Spleen (tissue), 11 donors: ENCODE measurements at regions not wholly inside any gene's neighbourhood (a gene's known extent, or its start where the extent isn't known, plus 50 kb on each side); places are given as distances from the start of the nearest gene placed in this dataset.

ENCODE experiments used
- DNase-seq: peaks from one replicate; pipeline ENCODE4 v3.0.0-alpha.2; 2020
- H3K27ac ChIP-seq, 8 donors: fragments of 200-600 bp; sonication (generic) in 7 of 8; 1 replicate in 4 of 8; 2 replicates in 4 of 8; pipeline versions ENCODE4 v1.5.0 to v1.8.0; 2016 to 2021; ENCODE audit warnings: inconsistent platforms in 4 of 8, mild to moderate bottlenecking in 4 of 8, moderate library complexity in 1 of 8
- H3K27me3 ChIP-seq, 7 donors: fragments of 200-600 bp; sonication (generic) in 6 of 7; replicated peaks in 1 of 7; 1 replicate in 4 of 7; 2 replicates in 3 of 7; pipeline versions ENCODE4 v1.5.0 to v1.8.0; 2016 to 2021; ENCODE audit warnings: inconsistent platforms in 3 of 7, mild to moderate bottlenecking in 1 of 7
- H3K36me3 ChIP-seq, 6 donors: fragments of 200-600 bp; sonication (generic) in 5 of 6; 1 replicate in 4 of 6; 2 replicates in 2 of 6; pipeline versions ENCODE4 v1.5.0 to v1.8.0; 2016 to 2021; ENCODE audit warnings: inconsistent platforms in 2 of 6
- H3K4me1 ChIP-seq, 6 donors: fragments of 200-600 bp; sonication (generic) in 5 of 6; 1 replicate in 3 of 6; 2 replicates in 3 of 6; pipeline versions ENCODE4 v1.5.0 to v1.8.0; 2016 to 2021; ENCODE audit warnings: inconsistent platforms in 3 of 6
- H3K4me3 ChIP-seq, 8 donors: fragments of 200-600 bp; sonication (generic) in 7 of 8; 1 replicate in 4 of 8; 2 replicates in 4 of 8; pipeline versions ENCODE4 v1.5.0 to v1.8.0; 2016 to 2021; ENCODE audit warnings: inconsistent platforms in 4 of 8, mild to moderate bottlenecking in 4 of 8, moderate library complexity in 2 of 8
- H3K9me3 ChIP-seq, 8 donors: fragments of 200-600 bp; sonication (generic) in 7 of 8; 1 replicate in 4 of 8; 2 replicates in 4 of 8; pipeline versions ENCODE4 v1.5.0 to v1.8.0; 2016 to 2021; ENCODE audit warnings: inconsistent platforms in 4 of 8
- POLR2A ChIP-seq, 3 donors: fragments of 450-650 bp; IDR thresholded peaks; one replicate each; pipeline ENCODE4 v1.5.1; 2017; ENCODE audit warnings: antibody characterized with exemption in 3 of 3, mild to moderate bottlenecking in 1 of 3
- POLR2AphosphoS5 ChIP-seq, 3 donors: sonication (generic); formaldehyde crosslinking; IDR thresholded peaks; one replicate each; pipeline ENCODE4 v1.5.1; 2017; ENCODE audit warnings: antibody characterized with exemption in 3 of 3
- WGBS, 5 donors: extraction: QIAGEN DNeasy Blood & Tissue Kit in 3 of 5; methylation state at CpG; one replicate each; pipeline versions ENCODE4 v1.1.5 to v1.1.7; 2013 to 2018; 5-methylcytosine and 5-hydroxymethylcytosine counted together
- intact Hi-C: fragments of 100-400 bp; cut with DNase I; formaldehyde crosslinking; loops from one replicate; pipeline ENCODE4 v1.15.0; 2023; ENCODE audit warnings: low total_unique reads
- TF ChIP-seq, protein P1 (sequence below), 11 experiments: fragments of 200-600 bp in 7 of 11; fragments of 450-650 bp in 4 of 11; sonication (generic) in 4 of 11; IDR thresholded peaks in 8 of 11; conservative IDR thresholded peaks in 3 of 11; 1 replicate in 7 of 11; 2 replicates in 4 of 11; pipeline versions ENCODE4 v1.4.0 to v1.8.0; 2016 to 2021; ENCODE audit warnings: antibody characterized with exemption in 11 of 11, inconsistent platforms in 4 of 11, mild to moderate bottlenecking in 1 of 11
- donor health status: healthy with polysubstance abuse.
- donor health status: DM: no; HTN: no; CAD: no; lungs with moderate emphysema.
- donor health status: DM: no; HTN: no; CAD: no.
- donor health status: Bipolar disorder and iron deficiency.
- donor health status: healthy.
- donor health status: DM: no; HTN: no; CAD: no.
- donor health status: DM: yes; HTN: yes; CAD: no.

DNA sequence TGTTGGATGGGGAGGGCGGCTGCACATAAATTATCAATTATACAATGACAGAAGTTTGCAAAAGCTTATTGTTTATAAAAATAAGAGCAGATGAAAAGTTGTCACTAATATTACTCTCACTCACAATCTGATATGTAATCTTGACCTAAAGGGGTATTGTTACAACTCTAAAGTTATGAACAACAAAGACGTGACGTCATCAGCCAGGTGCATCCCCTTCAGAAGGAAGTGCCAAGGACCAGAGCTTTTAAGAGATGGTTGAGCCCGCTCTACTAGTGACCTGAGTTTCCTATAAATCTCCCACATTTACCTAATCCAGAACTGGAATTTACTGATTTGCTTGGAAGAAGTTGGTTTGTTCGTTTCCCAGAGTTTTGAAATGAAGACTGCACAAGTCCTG, 247.7 kb upstream of the MGMT start:
- WGBS, 5 donors = 57 to 69% (median 63%) methylated on average over 5 of the region's 5 CpGs
- H3K27me3 ChIP-seq = no peaks in the 10 kb centered on the region
- H3K27ac ChIP-seq = no peak overlapping the region
- DNase-seq = no peak
- H3K9me3 ChIP-seq = peaks cover 0 to 10% (median 0%) of the 10 kb centered on the region in 8 donors
- H3K36me3 ChIP-seq = no peaks in the 10 kb centered on the region
- intact Hi-C loops = no loop called here
- H3K4me3 ChIP-seq = no peak overlapping the region
- H3K4me1 ChIP-seq = no peaks in the 10 kb centered on the region
- no peak for TF ChIP-seq POLR2AphosphoS5 (IDR thresholded peaks at IDR 0.05)
- TF ChIP-seq POLR2A (IDR thresholded peaks at IDR 0.05) = no peak
- TF ChIP-seq, protein P1, sequence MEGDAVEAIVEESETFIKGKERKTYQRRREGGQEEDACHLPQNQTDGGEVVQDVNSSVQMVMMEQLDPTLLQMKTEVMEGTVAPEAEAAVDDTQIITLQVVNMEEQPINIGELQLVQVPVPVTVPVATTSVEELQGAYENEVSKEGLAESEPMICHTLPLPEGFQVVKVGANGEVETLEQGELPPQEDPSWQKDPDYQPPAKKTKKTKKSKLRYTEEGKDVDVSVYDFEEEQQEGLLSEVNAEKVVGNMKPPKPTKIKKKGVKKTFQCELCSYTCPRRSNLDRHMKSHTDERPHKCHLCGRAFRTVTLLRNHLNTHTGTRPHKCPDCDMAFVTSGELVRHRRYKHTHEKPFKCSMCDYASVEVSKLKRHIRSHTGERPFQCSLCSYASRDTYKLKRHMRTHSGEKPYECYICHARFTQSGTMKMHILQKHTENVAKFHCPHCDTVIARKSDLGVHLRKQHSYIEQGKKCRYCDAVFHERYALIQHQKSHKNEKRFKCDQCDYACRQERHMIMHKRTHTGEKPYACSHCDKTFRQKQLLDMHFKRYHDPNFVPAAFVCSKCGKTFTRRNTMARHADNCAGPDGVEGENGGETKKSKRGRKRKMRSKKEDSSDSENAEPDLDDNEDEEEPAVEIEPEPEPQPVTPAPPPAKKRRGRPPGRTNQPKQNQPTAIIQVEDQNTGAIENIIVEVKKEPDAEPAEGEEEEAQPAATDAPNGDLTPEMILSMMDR (IDR thresholded peaks at IDR 0.05 in 8 of 11, conservative IDR thresholded peaks at IDR 0.05 in 3 of 11) = no peak

DNA sequence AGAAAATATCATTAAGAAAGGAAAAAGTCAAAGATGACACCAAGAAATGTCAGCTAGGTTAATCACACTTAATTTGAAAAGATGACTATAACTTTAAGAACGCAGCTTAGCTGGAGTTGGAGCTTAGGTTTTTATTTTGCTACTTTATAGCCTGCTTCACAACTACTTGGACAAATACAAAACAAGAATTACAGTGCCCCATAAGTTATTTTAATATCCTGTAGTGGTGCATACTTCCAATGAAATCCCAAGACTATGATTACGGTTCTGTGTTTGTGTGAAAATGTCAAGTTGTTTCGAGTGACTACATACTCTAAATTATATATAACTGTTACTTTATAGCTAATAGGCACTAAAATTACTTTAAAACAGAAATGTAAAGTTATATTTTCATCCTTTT, 244.6 kb upstream of the MGMT start:
- Histone ChIP-seq H3K4me3 (no peak overlapping the region), H3K36me3 (no peaks in the 10 kb centered on the region), H3K9me3 (no peaks in the 10 kb centered on the region), H3K27me3 (no peaks in the 10 kb centered on the region), H3K4me1 (no peaks in the 10 kb centered on the region), H3K27ac (no peak overlapping the region)
- TF ChIP-seq, protein P1 (IDR thresholded peaks at IDR 0.05 in 8 of 11, conservative IDR thresholded peaks at IDR 0.05 in 3 of 11) = no peak
- TF ChIP-seq POLR2A (IDR thresholded peaks at IDR 0.05) = no peak
- no peak for TF ChIP-seq POLR2AphosphoS5 (IDR thresholded peaks at IDR 0.05)
- DNase-seq = no peak
- WGBS, 5 donors = 80 to 92% (median 89%) methylated on average over 3 of the region's 3 CpGs
- intact Hi-C loops = no loop called here

DNA sequence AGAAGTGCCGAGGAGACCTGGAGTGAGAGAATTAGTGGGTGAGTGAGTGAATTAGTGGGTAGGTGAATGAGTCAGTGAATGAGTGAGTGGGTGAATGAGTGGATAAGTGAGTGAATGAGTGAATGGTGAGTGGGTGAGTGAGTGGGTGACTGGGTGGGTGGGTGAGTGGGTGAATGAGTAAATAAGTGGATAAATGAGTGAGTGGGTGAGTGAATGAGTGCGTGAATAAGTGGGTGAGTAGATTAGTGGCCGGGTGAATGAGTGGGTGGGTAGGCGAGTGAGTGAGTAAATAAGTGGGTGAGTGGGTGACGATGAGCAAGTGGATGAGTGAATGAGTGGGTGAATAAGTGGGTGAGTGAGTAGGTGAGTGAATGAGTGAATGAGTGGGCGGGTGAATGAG, 243.7 kb upstream of the MGMT start:
- Histone ChIP-seq H3K4me1 (no peaks in the 10 kb centered on the region), H3K27me3 (no peaks in the 10 kb centered on the region), H3K4me3 (no peak overlapping the region), H3K27ac (no peak overlapping the region), H3K9me3 (no peaks in the 10 kb centered on the region), H3K36me3 (no peaks in the 10 kb centered on the region)
- no peak for TF ChIP-seq POLR2A (IDR thresholded peaks at IDR 0.05)
- WGBS, 5 donors = 65 to 93% (median 87%) methylated on average over 6 of the region's 6 CpGs
- intact Hi-C loops = no loop called here
- DNase-seq = no peak

DNA sequence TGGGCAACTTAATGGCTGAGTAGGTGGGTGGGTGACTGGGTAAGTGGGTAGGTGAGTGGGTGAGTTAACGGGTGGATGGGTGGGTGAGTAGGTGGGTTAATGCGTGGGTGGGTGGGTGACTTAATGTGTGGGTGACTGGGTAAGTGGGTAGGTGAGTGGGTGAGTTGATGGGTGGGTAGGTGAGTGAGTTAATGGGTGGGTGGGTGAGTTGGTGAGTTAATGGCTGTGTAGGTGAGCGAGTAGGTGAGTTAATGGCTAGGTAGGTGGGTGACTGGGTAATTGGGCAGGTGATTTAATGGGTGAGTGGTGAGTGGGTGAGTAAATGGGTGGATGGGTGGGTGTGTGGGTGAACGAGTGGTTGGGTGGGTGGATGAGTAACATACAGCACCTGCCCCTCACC, 243.0 kb upstream of the MGMT start:
- Histone ChIP-seq H3K9me3 (no peaks in the 10 kb centered on the region), H3K36me3 (no peaks in the 10 kb centered on the region), H3K4me3 (no peak overlapping the region), H3K27me3 (no peaks in the 10 kb centered on the region), H3K4me1 (no peaks in the 10 kb centered on the region), H3K27ac (no peak overlapping the region)
- 80 to 91% (median 86%) methylated on average over 4 of the region's 4 CpGs for WGBS, 5 donors
- intact Hi-C loops = no loop called here
- DNase-seq = no peak
- TF ChIP-seq, protein P1 (IDR thresholded peaks at IDR 0.05 in 8 of 11, conservative IDR thresholded peaks at IDR 0.05 in 3 of 11) = no peak
- TF ChIP-seq POLR2AphosphoS5 (IDR thresholded peaks at IDR 0.05) = no peak
- TF ChIP-seq POLR2A (IDR thresholded peaks at IDR 0.05) = no peak

DNA sequence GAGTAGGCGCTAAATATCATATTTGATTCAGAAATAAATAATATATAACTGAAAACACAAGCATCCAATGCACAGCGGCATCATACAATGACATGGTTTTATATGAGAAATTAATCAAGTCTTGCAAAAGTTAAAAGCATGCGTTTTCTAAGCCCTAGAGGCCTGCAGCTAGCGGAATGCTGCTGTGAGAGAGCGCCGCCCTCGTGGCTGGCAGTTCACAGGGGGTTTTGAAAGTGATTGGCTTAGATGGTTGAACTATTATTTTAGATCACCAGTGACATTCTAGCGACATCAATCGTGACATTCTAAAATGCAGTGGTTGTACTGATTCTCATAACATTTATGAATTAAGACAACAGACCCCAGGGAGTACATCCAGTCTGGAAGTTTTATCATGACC, 235.2 kb upstream of the MGMT start:
- TF ChIP-seq POLR2A (IDR thresholded peaks at IDR 0.05) (no peak), POLR2AphosphoS5 (IDR thresholded peaks at IDR 0.05) (no peak)
- TF ChIP-seq, protein P1 (IDR thresholded peaks at IDR 0.05 in 8 of 11, conservative IDR thresholded peaks at IDR 0.05 in 3 of 11) = no peak
- Histone ChIP-seq H3K4me3 (no peak overlapping the region), H3K27me3 (no peaks in the 10 kb centered on the region), H3K4me1 (no peaks in the 10 kb centered on the region), H3K36me3 (no peaks in the 10 kb centered on the region), H3K9me3 (no peaks in the 10 kb centered on the region), H3K27ac (no peak overlapping the region)
- DNase-seq = no peak
- WGBS, 5 donors = 93 to 97% (median 94%) methylated on average over 9 of the region's 9 CpGs
- intact Hi-C loops = no loop called here
